ENCODE measurements at regions not wholly inside any gene's neighbourhood (a gene's known extent, or its start where the extent isn't known, plus 50 kb on each side); places are given as distances from the start of the nearest gene placed in this dataset.

GRCh38 chr7:110446658-110447057 is 644.3 kb upstream of the LRRN3 start:
- TF ChIP-seq CTCF (IDR thresholded peaks at IDR 0.05) (no peak), POLR2A (IDR thresholded peaks at IDR 0.05) (no peak)

All from lower leg skin (tissue), 3 donors.